HG03135 (cell line): ENCODE measurements at regions not wholly inside any gene's neighbourhood (a gene's known extent, or its start where the extent isn't known, plus 50 kb on each side); places are given as distances from the start of the nearest gene placed in this dataset.
"Not testable (repeated sequence)": the region's sequence is repeated elsewhere in the genome, so short reads cannot be mapped to it uniquely, and the experiment has no call there.

Source experiments
- ATAC-seq: cut with Tn5 transposase; IDR thresholded peaks from one replicate; pipeline ENCODE4 v1.9.1; 2021; ENCODE audit warnings: mild to moderate bottlenecking, moderate library complexity; ENCODE audit not compliant: unreplicated experiment

- ATAC-seq, result no peak
Measured at GRCh38 chr14:28944605-28945004, 178.0 kb downstream of the FOXG1 start.

GRCh38 chr14:28946267-28946666, 179.7 kb downstream of the FOXG1 start:
- ATAC-seq, result no peak

- no peak for ATAC-seq
Measured at GRCh38 chr14:28949503-28949902, 182.9 kb downstream of the FOXG1 start.

- ATAC-seq, result no peak
Measured at GRCh38 chr14:28952161-28952560, 185.6 kb downstream of the FOXG1 start.

- no peak for ATAC-seq
Measured at GRCh38 chr14:28952666-28953065, 186.1 kb downstream of the FOXG1 start.

GRCh38 chr14:28953973-28954372, 187.4 kb downstream of the FOXG1 start:
- ATAC-seq, result no peak

GRCh38 chr14:28966416-28967233, 200.0 kb downstream of the FOXG1 start:
- ATAC-seq, result peak; percentile 92

- no peak for ATAC-seq
Measured at GRCh38 chr14:28975084-28975483, 208.5 kb downstream of the FOXG1 start.

GRCh38 chr14:28982228-28982627, 215.6 kb downstream of the FOXG1 start:
- no peak for ATAC-seq

GRCh38 chr14:28983279-28983678, 216.7 kb downstream of the FOXG1 start:
- no peak for ATAC-seq

- ATAC-seq, result no peak
Measured at GRCh38 chr14:28987516-28987915, 220.9 kb downstream of the FOXG1 start.

GRCh38 chr14:28997196-28997595, 230.6 kb downstream of the FOXG1 start:
- not testable (repeated sequence) for ATAC-seq

GRCh38 chr14:28999656-29000055, 233.1 kb downstream of the FOXG1 start:
- no peak for ATAC-seq

GRCh38 chr14:29005647-29006046, 239.1 kb downstream of the FOXG1 start:
- ATAC-seq, result no peak

- ATAC-seq, result no peak
Measured at GRCh38 chr14:29007990-29008389, 241.4 kb downstream of the FOXG1 start.

- no peak for ATAC-seq
Measured at GRCh38 chr14:29016050-29016900, 249.7 kb downstream of the FOXG1 start.

GRCh38 chr14:29023505-29023904, 256.9 kb downstream of the FOXG1 start:
- not testable (repeated sequence) for ATAC-seq

GRCh38 chr14:29027441-29027840, 260.9 kb downstream of the FOXG1 start:
- ATAC-seq, result not testable (repeated sequence)

- not testable (repeated sequence) for ATAC-seq
Measured at GRCh38 chr14:29027941-29028705, 261.5 kb downstream of the FOXG1 start.

- no peak for ATAC-seq
Measured at GRCh38 chr14:29028973-29029582, 262.5 kb downstream of the FOXG1 start.

- ATAC-seq, result no peak
Measured at GRCh38 chr14:29030121-29030520, 263.5 kb downstream of the FOXG1 start.
